DND-41 (cell line): ENCODE measurements at regions not wholly inside any gene's neighbourhood (a gene's known extent, or its start where the extent isn't known, plus 50 kb on each side); places are given as distances from the start of the nearest gene placed in this dataset.

Source experiments
- ATAC-seq: fragments of 200-7000 bp; cut with Tn5 transposase; 3 replicates; pipeline ENCODE4 v1.9.1; 2021; ENCODE audit warnings: low read depth; ENCODE audit not compliant: insufficient read depth
- DNase-seq: peaks from one replicate; pipeline ENCODE4 v3.0.0-alpha.2; 2020
- H2AFZ ChIP-seq: 2 replicates; pipeline ENCODE4 v1.6.0; 2012; ENCODE audit warnings: low read depth, low read length
- H3K27ac ChIP-seq: 2 replicates; pipeline ENCODE4 v1.5.1; 2012; ENCODE audit warnings: low read length, inconsistent platforms
- H3K27me3 ChIP-seq: fragments of 200-600 bp; sonication (generic); 2 replicates; pipeline ENCODE4 v1.6.0; 2012; ENCODE audit warnings: low read length, mild to moderate bottlenecking, inconsistent platforms; ENCODE audit not compliant: insufficient read depth, poor library complexity
- H3K36me3 ChIP-seq: 2 replicates; pipeline ENCODE4 v1.5.1; 2012; ENCODE audit warnings: low read length, inconsistent platforms; ENCODE audit not compliant: insufficient read depth
- H3K4me1 ChIP-seq: 2 replicates; pipeline ENCODE4 v1.5.1; 2012; ENCODE audit warnings: mild to moderate bottlenecking, low read length; ENCODE audit not compliant: insufficient read depth
- H3K4me2 ChIP-seq: 2 replicates; pipeline ENCODE4 v1.6.0; 2012; ENCODE audit warnings: mild to moderate bottlenecking, moderate library complexity, low read length, inconsistent platforms; ENCODE audit not compliant: insufficient read depth
- H3K4me3 ChIP-seq, 2 experiments: fragments of 200-600 bp in 1 of 2; shearing (Covaris generic) in 1 of 2; 2 replicates each; pipeline ENCODE4 v1.5.1; 2012 to 2016; ENCODE audit warnings: inconsistent platforms in 2 of 2, low read length in 2 of 2, mild to moderate bottlenecking in 2 of 2, low read depth in 1 of 2, moderate library complexity in 1 of 2
- H3K79me2 ChIP-seq: 2 replicates; pipeline ENCODE4 v1.6.0; 2012; ENCODE audit warnings: low read length, inconsistent platforms; ENCODE audit not compliant: insufficient read depth
- H3K9ac ChIP-seq: 2 replicates; pipeline ENCODE4 v1.6.0; 2012; ENCODE audit warnings: low read depth, mild to moderate bottlenecking, inconsistent platforms, low read length, moderate library complexity
- H3K9me3 ChIP-seq: 2 replicates; pipeline ENCODE4 v1.5.1; 2012; ENCODE audit warnings: low read length, moderate library complexity, mild to moderate bottlenecking, inconsistent platforms; ENCODE audit not compliant: insufficient read depth, severe bottlenecking
- H4K20me1 ChIP-seq: 2 replicates; pipeline ENCODE4 v1.6.0; 2012; ENCODE audit warnings: low read length; ENCODE audit not compliant: insufficient read depth
- CTCF ChIP-seq: IDR thresholded peaks from 2 replicates; pipeline ENCODE4 v1.5.1; 2012; ENCODE audit warnings: borderline replicate concordance, low read length, moderate library complexity, mild to moderate bottlenecking; ENCODE audit not compliant: poor library complexity, severe bottlenecking; ENCODE audit errors: extremely low read depth
- EZH2 ChIP-seq: IDR thresholded peaks from 3 replicates; pipeline ENCODE4 v1.6.1; 2012; ENCODE audit warnings: borderline replicate concordance, low read depth, mild to moderate bottlenecking, moderate library complexity, low read length, inconsistent platforms; ENCODE audit not compliant: severe bottlenecking

DNA sequence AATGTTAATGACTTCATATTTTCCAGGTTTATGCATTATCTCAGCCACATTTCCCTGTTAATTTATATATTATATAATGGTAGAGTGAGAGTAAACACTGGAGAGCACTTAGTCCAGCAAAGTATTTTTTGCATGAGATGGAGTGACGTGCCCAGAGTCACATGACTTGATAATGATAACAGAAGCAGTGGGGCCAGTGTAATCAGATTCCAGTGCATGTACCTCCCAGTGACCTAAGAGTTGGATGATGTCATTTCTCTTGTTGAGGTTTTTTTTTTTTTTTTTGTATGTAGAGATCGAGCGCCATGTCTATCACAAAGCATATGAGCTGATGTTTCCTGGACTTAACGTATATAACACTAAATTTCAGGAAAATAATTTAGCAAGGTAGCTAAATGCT lies 375.3 kb downstream of the CNTN6 start:
- Histone ChIP-seq H3K36me3 (no peaks in the 10 kb centered on the region), H3K27ac (no peak overlapping the region), H3K4me2 (no peak overlapping the region), H4K20me1 (no peaks in the 10 kb centered on the region), H2AFZ (no peak overlapping the region), H3K9ac (no peak overlapping the region), H3K4me1 (no peaks in the 10 kb centered on the region), H3K79me2 (no peaks in the 10 kb centered on the region), H3K9me3 (no peaks in the 10 kb centered on the region), H3K4me3 (no peak overlapping the region), H3K27me3 (no peaks in the 10 kb centered on the region)
- DNase-seq (no peak), ATAC-seq (no peak)
- TF ChIP-seq CTCF (no peak), EZH2 (no peak)

DNA sequence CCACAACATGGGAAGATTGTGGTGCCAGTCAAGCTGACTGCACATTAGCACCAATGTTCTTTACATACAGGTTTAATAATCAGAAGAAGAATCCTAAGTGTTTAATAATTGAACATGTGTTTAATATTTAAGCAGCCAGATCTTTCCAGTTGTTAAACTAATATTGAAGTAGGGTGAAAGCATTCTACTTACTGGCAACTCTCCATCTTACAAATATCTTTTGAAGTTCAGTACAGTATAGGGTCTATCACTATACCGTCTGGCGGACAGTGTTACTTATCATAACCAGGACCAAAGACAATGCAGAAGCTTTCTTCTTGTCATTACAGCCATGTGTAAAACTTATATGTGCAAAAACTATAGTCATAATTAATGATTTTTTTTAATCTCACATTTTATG lies 376.4 kb downstream of the CNTN6 start:
- Histone ChIP-seq H3K4me3 (no peak overlapping the region), H4K20me1 (no peaks in the 10 kb centered on the region), H3K4me2 (no peak overlapping the region), H3K36me3 (no peaks in the 10 kb centered on the region), H2AFZ (no peak overlapping the region), H3K27me3 (no peaks in the 10 kb centered on the region), H3K79me2 (no peaks in the 10 kb centered on the region), H3K27ac (no peak overlapping the region), H3K9me3 (no peaks in the 10 kb centered on the region), H3K9ac (no peak overlapping the region), H3K4me1 (no peaks in the 10 kb centered on the region)
- TF ChIP-seq EZH2 = no peak
- no peak for TF ChIP-seq CTCF
- ATAC-seq (no peak), DNase-seq (no peak)

DNA sequence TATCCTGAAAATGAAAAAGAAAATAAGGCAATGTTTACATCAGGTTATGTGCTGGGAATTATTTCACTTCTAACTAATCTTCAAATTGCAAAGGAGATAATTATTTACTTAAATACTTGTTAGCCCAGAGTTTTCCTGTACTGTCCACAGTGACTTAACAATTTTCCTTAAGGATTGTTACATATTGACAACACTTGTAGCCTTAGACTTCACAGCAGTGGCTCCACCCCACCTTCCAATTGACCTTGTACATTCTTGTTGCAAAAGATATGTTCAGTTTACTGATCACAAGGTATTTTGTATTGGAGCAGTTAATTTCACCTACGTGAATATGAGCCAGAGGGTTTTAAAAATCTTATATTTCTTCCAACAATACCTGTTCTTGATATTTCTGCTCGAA lies 376.9 kb downstream of the CNTN6 start:
- Histone ChIP-seq H3K4me1 (no peaks in the 10 kb centered on the region), H3K27ac (no peak overlapping the region), H3K9ac (no peak overlapping the region), H4K20me1 (no peaks in the 10 kb centered on the region), H3K4me3 (no peak overlapping the region), H3K9me3 (no peaks in the 10 kb centered on the region), H3K27me3 (no peaks in the 10 kb centered on the region), H2AFZ (no peak overlapping the region), H3K36me3 (no peaks in the 10 kb centered on the region), H3K4me2 (no peak overlapping the region), H3K79me2 (no peaks in the 10 kb centered on the region)
- TF ChIP-seq EZH2 (no peak), CTCF (no peak)
- ATAC-seq (no peak), DNase-seq (no peak)

GRCh38 chr3:1477669-1478068 lies 384.8 kb downstream of the CNTN6 start:
- Histone ChIP-seq H3K9ac (no peak overlapping the region), H4K20me1 (no peaks in the 10 kb centered on the region)

More at GRCh38 chr3:1477669-1478068, 384.8 kb downstream of the CNTN6 start:
- Histone ChIP-seq H3K4me3 (no peak overlapping the region), H3K27ac (no peak overlapping the region), H3K9me3 (no peaks in the 10 kb centered on the region), H3K36me3 (no peaks in the 10 kb centered on the region), H3K4me1 (no peaks in the 10 kb centered on the region), H3K27me3 (no peaks in the 10 kb centered on the region), H3K79me2 (no peaks in the 10 kb centered on the region), H2AFZ (no peak overlapping the region), H3K4me2 (no peak overlapping the region)
- no peak for TF ChIP-seq EZH2
- TF ChIP-seq CTCF = no peak
- DNase-seq (no peak), ATAC-seq (no peak)
